Retinal pigment epithelial cell (primary cell): ENCODE measurements at regions not wholly inside any gene's neighbourhood (a gene's known extent, or its start where the extent isn't known, plus 50 kb on each side); places are given as distances from the start of the nearest gene placed in this dataset.

Source experiments
- DNase-seq: peaks from one replicate; pipeline ENCODE4 v3.0.0-alpha.2; 2010; ENCODE audit warnings: low read depth
- H3K4me3 ChIP-seq: 2 replicates; pipeline ENCODE4 v1.5.1; 2011; ENCODE audit warnings: mild to moderate bottlenecking, low read length, control low read depth, moderate library complexity
- CTCF ChIP-seq: conservative IDR thresholded peaks from 2 replicates; pipeline ENCODE4 v1.5.1; 2011; ENCODE audit warnings: low read depth, low read length, control low read depth, inconsistent platforms

DNA sequence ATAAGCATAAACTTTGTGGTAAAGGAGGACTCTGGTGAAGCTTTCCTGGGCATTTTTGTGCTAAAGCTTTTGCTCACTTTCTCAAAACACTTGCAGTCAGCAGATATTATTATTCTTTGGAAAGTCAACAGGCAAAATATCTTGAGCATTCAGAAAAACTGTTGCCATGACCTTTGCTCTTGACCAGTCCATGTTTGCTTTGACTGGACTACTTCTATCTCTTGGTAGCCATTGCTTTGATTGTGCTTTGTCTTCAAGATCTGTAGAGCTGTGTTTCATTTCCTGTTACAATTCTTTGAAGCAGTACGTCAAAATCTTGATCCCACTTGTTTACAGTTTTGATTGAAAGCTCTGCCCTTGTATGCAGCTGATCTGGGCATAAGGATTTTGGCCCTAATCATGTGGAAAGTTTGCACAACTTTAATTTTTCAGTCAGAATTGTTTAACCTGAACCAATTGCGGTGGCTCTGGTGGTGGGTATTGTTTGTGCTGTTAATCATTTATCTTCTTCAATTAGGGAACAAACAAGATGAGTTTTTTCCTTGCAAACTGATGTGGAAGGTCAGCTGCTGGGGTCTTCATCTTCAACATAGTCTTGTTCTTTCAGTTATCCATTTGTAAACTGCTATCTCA lies 121.5 kb upstream of the NUDT6 start:
- TF ChIP-seq CTCF = no peak
- H3K4me3 ChIP-seq = no peak overlapping the region
- DNase-seq = no peak

DNA sequence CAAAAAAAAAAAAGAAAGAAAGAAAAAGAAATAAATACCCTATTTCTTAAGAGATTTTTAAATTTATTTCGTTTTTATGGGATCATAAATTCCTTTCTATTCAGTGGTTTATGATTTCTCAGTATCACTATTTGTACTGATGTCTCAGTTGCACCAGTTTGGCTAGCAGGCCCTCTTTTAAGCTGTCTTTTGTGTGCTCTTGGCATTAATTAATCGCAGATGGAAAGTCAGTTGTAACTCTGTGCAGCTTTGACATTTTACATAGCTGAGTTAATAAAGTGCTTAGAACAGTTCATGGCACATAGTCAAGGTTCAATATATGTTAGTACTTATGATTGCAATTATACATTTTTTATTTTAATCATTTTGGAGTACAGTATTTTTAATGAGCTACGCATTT lies 123.7 kb upstream of the NUDT6 start:
- H3K4me3 ChIP-seq = no peak overlapping the region
- TF ChIP-seq CTCF = no peak
- DNase-seq = no peak

DNA sequence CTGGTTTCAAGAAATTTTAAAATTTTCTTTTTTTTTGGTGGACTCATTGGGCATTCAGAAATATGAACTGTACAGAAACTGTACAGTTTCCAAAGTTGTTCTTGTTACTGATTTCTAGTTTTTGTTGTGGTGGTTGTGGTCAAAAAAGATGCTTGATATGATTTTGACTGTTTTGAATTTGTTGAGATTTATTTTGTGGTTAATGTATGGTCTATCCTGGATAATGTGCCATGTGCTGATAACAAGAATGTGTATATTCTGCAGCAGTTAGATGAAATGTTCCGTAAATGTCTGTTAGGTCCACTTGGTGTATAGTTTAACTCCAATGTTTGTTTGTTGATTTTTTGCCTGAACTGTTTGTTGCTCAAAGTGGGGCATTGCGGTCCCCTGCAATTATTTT lies 127.6 kb upstream of the NUDT6 start:
- H3K4me3 ChIP-seq = no peak overlapping the region
- TF ChIP-seq CTCF = no peak
- DNase-seq = no peak

- H3K4me3 ChIP-seq = no peak overlapping the region
- no peak for TF ChIP-seq CTCF
- DNase-seq = no peak
Measured at GRCh38 chr4:123052007-123052406, 129.6 kb upstream of the NUDT6 start.

GRCh38 chr4:123055943-123056342 lies 133.5 kb upstream of the NUDT6 start:
- DNase-seq = no peak
- H3K4me3 ChIP-seq = no peak overlapping the region
- TF ChIP-seq CTCF = no peak

- no peak for DNase-seq
- no peak overlapping the region for H3K4me3 ChIP-seq
- TF ChIP-seq CTCF = no peak
Measured at GRCh38 chr4:123060039-123060770, 137.8 kb upstream of the NUDT6 start.

DNA sequence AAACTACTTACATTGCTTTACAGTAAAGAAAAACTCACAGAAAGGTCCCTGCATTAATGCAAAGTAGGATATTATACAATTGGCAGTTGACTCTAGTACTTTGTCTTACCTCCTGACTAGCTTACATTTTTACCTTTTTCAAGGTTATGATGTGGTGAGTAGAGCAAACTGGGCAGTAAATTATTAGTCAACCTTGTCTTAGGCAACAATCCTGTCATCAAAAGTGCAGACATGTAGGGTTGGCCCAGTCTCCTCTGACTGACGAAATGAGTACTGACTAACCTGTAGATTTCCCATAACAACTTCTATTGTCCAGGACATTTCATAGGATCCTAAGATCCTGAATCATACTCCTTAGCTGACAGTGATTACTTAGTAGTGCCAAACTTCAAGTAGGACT lies 142.0 kb upstream of the NUDT6 start:
- no peak for DNase-seq
- no peak for TF ChIP-seq CTCF
- H3K4me3 ChIP-seq = no peak overlapping the region
